ENCODE measurements at regions not wholly inside any gene's neighbourhood (a gene's known extent, or its start where the extent isn't known, plus 50 kb on each side); places are given as distances from the start of the nearest gene placed in this dataset.

- no peak for DNase-seq
Measured at GRCh38 chr1:175864625-175865024, 121.2 kb upstream of the TNR start.

GRCh38 chr1:175864183-175864582 lies 120.8 kb upstream of the TNR start:
- no peak for DNase-seq

- no peak for DNase-seq
Measured at GRCh38 chr1:175863299-175864050, 120.1 kb upstream of the TNR start.

GRCh38 chr1:175862408-175862807 lies 119.0 kb upstream of the TNR start:
- DNase-seq: no peak

- DNase-seq: no peak
Measured at GRCh38 chr1:175861626-175862367, 118.4 kb upstream of the TNR start.

- DNase-seq: no peak
Measured at GRCh38 chr1:175857756-175858155, 114.4 kb upstream of the TNR start.

GRCh38 chr1:175853681-175854080 lies 110.3 kb upstream of the TNR start:
- DNase-seq: no peak

- no peak for DNase-seq
Measured at GRCh38 chr1:175851749-175852148, 108.4 kb upstream of the TNR start.

- DNase-seq: no peak
Measured at GRCh38 chr1:175848329-175848728, 104.9 kb upstream of the TNR start.

GRCh38 chr1:175845985-175846384 lies 102.6 kb upstream of the TNR start:
- DNase-seq: no peak

GRCh38 chr1:175845338-175845737 lies 101.9 kb upstream of the TNR start:
- no peak for DNase-seq

- DNase-seq: no peak
Measured at GRCh38 chr1:175844877-175845276, 101.5 kb upstream of the TNR start.

- no peak for DNase-seq
Measured at GRCh38 chr1:175842550-175842949, 99.2 kb upstream of the TNR start.

- no peak for DNase-seq
Measured at GRCh38 chr1:175841738-175842187, 98.4 kb upstream of the TNR start.

- no peak for DNase-seq
Measured at GRCh38 chr1:175840787-175841186, 97.4 kb upstream of the TNR start.

GRCh38 chr1:175839779-175840669 lies 96.6 kb upstream of the TNR start:
- peak; percentile 39 for DNase-seq

- no peak for DNase-seq
Measured at GRCh38 chr1:175834597-175834996, 91.2 kb upstream of the TNR start.

- DNase-seq: no peak
Measured at GRCh38 chr1:175833951-175834350, 90.6 kb upstream of the TNR start.

GRCh38 chr1:175833502-175833901 lies 90.1 kb upstream of the TNR start:
- no peak for DNase-seq

- no peak for DNase-seq
Measured at GRCh38 chr1:175830500-175830899, 87.1 kb upstream of the TNR start.

GRCh38 chr1:175829845-175830244 lies 86.5 kb upstream of the TNR start:
- no peak for DNase-seq

GRCh38 chr1:175826705-175827104 lies 83.3 kb upstream of the TNR start:
- DNase-seq: peak; percentile 45

GRCh38 chr1:175824079-175824478 lies 80.7 kb upstream of the TNR start:
- DNase-seq: peak; percentile 51

Measured in hematopoietic multipotent progenitor cell treated with erythropoietin and hydrocortisone succinate and interleukin-3 and kit ligand, for 6 days (in vitro differentiated cells).